Caco-2 (cell line): ENCODE measurements at regions not wholly inside any gene's neighbourhood (a gene's known extent, or its start where the extent isn't known, plus 50 kb on each side); places are given as distances from the start of the nearest gene placed in this dataset.

Source experiments
- BruUV-seq: library from RNA; stranded (reverse); fragments of 400-500 nt; replicated peaks from 2 replicates; lab custom pipeline; 2021; lab: Mats Ljungman, UMichigan
- CTCF ChIA-PET: fragments of 300-600 bp; sonication (Branson Sonifier 250); formaldehyde crosslinking; loops from one replicate; lab custom pipeline; 2022; ENCODE audit warnings: antibody characterized with exemption; lab: Charles Lee
- POLR2A ChIA-PET: fragments of 300-600 bp; sonication (Branson Sonifier 250); formaldehyde crosslinking; loops from one replicate; lab custom pipeline; 2022; ENCODE audit warnings: antibody characterized with exemption; lab: Charles Lee
- DNase-seq, 2 experiments: peaks; one replicate each; pipeline versions ENCODE4 v3.0.0 to v3.0.0-alpha.2; 2020 to 2022
- H3K27me3 ChIP-seq: replicated peaks from 2 replicates; pipeline ENCODE4 v1.6.0; 2011; ENCODE audit warnings: low read length; ENCODE audit not compliant: control insufficient read depth, insufficient read depth
- H3K36me3 ChIP-seq: 2 replicates; pipeline ENCODE4 v1.5.1; 2011; ENCODE audit warnings: low read length; ENCODE audit not compliant: control insufficient read depth, insufficient read depth
- H3K4me1 ChIP-seq: fragments of 250-450 bp; sonication (Bioruptor Pico); 2 replicates; pipeline ENCODE4 v1.5.1; 2020; ENCODE audit warnings: mild to moderate bottlenecking
- H3K4me3 ChIP-seq: 2 replicates; pipeline ENCODE4 v1.5.1; 2011; ENCODE audit warnings: low read depth, mild to moderate bottlenecking, control low read depth, low read length
- H3K9me3 ChIP-seq: fragments of 250-450 bp; sonication (Bioruptor Pico); 2 replicates; pipeline ENCODE4 v1.5.1; 2020; ENCODE audit warnings: mild to moderate bottlenecking, moderate library complexity
- H3K27ac Mint-ChIP-seq: one replicate; pipeline ENCODE4 v1.8.0; 2022; ENCODE audit warnings: mixed read lengths; ENCODE audit not compliant: unreplicated experiment
- H3K27me3 Mint-ChIP-seq: one replicate; pipeline ENCODE4 v1.8.0; 2022; ENCODE audit warnings: mixed read lengths; ENCODE audit not compliant: insufficient read depth, unreplicated experiment
- H3K36me3 Mint-ChIP-seq: one replicate; pipeline ENCODE4 v1.8.0; 2022; ENCODE audit warnings: mild to moderate bottlenecking, mixed read lengths; ENCODE audit not compliant: insufficient read depth, unreplicated experiment
- H3K4me1 Mint-ChIP-seq: one replicate; pipeline ENCODE4 v1.8.0; 2022; ENCODE audit warnings: low read depth, mixed read lengths; ENCODE audit not compliant: unreplicated experiment
- H3K4me3 Mint-ChIP-seq: one replicate; pipeline ENCODE4 v1.8.0; 2022; ENCODE audit warnings: mild to moderate bottlenecking, moderate library complexity, mixed read lengths; ENCODE audit not compliant: unreplicated experiment
- H3K9me3 Mint-ChIP-seq: one replicate; pipeline ENCODE4 v1.8.0; 2022; ENCODE audit warnings: mixed read lengths; ENCODE audit not compliant: unreplicated experiment
- CTCF ChIP-seq, 2 experiments: fragments of 200-600 bp in 1 of 2; IDR thresholded peaks; 1 replicate in 1 of 2; 2 replicates in 1 of 2; pipeline versions ENCODE4 v1.5.1 to v1.8.0; 2011 to 2022; ENCODE audit warnings: antibody characterized with exemption in 1 of 2, control low read depth in 1 of 2, inconsistent platforms in 1 of 2, low read depth in 1 of 2, low read length in 1 of 2, mild to moderate bottlenecking in 1 of 2, moderate library complexity in 1 of 2; ENCODE audit not compliant: insufficient read depth in 1 of 2, severe bottlenecking in 1 of 2, unreplicated experiment in 1 of 2
- intact Hi-C: fragments of 100-400 bp; cut with micrococcal nuclease; formaldehyde crosslinking; loops from one replicate; pipeline ENCODE4 v1.10.0; 2022; ENCODE audit not compliant: unreplicated experiment

DNA sequence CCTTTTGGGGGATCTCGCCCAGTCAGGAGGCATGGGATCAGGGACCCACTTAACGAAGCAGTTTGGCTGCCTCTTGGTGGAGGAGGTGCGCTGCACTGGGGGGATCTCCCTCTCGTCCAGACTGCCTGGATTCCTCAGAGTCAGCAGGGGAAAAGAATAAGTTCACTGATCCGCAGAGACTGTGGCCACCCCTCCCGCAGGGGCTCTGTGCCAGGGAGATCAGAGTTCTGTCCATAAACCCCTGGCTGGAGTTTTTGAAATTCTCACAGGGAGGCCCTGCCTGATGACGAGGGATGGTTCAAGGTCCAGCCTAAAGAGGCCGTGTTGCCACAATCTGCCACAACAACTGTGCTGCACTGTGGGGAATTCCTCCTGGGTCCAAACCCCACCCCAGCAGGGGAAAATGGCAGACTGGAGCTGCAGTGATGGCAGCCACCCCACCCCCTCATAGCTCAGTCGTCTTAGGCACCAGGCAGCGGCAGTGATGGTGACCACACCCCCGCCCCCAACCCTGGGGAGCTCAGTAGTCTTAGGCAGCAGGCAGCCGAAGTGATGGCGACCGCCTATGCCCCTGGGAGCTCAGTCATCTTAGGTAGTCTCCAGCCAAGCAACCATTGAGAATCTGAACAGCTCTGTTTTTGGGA, 273.8 kb upstream of the USP25 start:
- H3K27ac Mint-ChIP-seq, result no peak overlapping the region
- DNase-seq, result no peak
- no peaks in the 10 kb centered on the region for H3K36me3 ChIP-seq
- BruUV-seq, result no TSS peak
- no peak overlapping the region for H3K4me3 ChIP-seq
- intact Hi-C loops, result no loop called here
- no peak overlapping the region for H3K4me3 Mint-ChIP-seq
- peaks cover 16% of the 10 kb centered on the region for H3K4me1 Mint-ChIP-seq
- H3K36me3 Mint-ChIP-seq, result no peaks in the 10 kb centered on the region
- CTCF ChIA-PET, result no interaction called here
- H3K27me3 Mint-ChIP-seq, result no peaks in the 10 kb centered on the region
- H3K9me3 ChIP-seq, result no peaks in the 10 kb centered on the region
- no peaks in the 10 kb centered on the region for H3K9me3 Mint-ChIP-seq
- TF ChIP-seq CTCF (IDR thresholded peaks at IDR 0.05; ENCODE audit: insufficient read depth in 1 of 2, low read depth in 1 of 2, low read length in 1 of 2, severe bottlenecking in 1 of 2, unreplicated experiment in 1 of 2), result no peak
- POLR2A ChIA-PET, result no interaction called here
- 0 out of 2 replicates have a peak, but pooled peaks cover 4% of the 10 kb centered on the region for H3K4me1 ChIP-seq
- H3K27me3 ChIP-seq, result no peaks in the 10 kb centered on the region

GRCh38 chr21:15457965-15458364, 271.8 kb upstream of the USP25 start:
- H3K4me3 ChIP-seq, result no peak overlapping the region
- Mint-ChIP-seq H3K27me3 (no peaks in the 10 kb centered on the region), H3K27ac (no peak overlapping the region), H3K36me3 (no peaks in the 10 kb centered on the region), H3K4me3 (no peak overlapping the region), H3K9me3 (no peaks in the 10 kb centered on the region), H3K4me1 (peaks cover 16% of the 10 kb centered on the region)
- BruUV-seq, result no TSS peak
- intact Hi-C loops, result no loop called here
- CTCF ChIA-PET, result no interaction called here
- POLR2A ChIA-PET, result no interaction called here
- TF ChIP-seq CTCF (IDR thresholded peaks at IDR 0.05; ENCODE audit: insufficient read depth in 1 of 2, low read depth in 1 of 2, low read length in 1 of 2, severe bottlenecking in 1 of 2, unreplicated experiment in 1 of 2), result no peak
- DNase-seq, result no peak
- no peaks in the 10 kb centered on the region for H3K27me3 ChIP-seq
- H3K9me3 ChIP-seq, result no peaks in the 10 kb centered on the region
- H3K4me1 ChIP-seq, result 0 out of 2 replicates have a peak, but pooled peaks cover 4% of the 10 kb centered on the region
- no peaks in the 10 kb centered on the region for H3K36me3 ChIP-seq

DNA sequence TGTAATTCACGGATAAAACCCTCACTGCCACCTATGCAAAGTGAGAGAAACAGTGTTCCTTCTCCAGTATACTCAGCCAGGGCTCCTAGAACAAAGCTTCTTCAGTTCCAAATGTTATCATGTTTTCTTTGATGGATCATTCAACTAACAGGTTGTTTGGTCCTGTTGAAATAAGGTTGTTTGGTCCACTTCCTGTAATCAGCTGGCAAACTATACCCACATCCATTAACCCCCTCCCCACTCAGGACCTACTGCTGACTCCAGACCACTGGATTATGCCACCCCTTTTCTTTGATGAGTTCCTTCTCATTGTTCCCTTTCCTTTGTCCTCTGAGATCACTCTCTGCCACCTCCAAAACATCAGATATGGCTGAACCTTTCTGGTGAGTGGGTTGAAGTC, 267.7 kb upstream of the USP25 start:
- no peak overlapping the region for H3K4me3 ChIP-seq

More for the DNA sequence above, 267.7 kb upstream of the USP25 start:
- Mint-ChIP-seq H3K4me1 (peaks cover 10% of the 10 kb centered on the region), H3K9me3 (peaks cover 8% of the 10 kb centered on the region), H3K36me3 (no peaks in the 10 kb centered on the region), H3K4me3 (no peak overlapping the region), H3K27ac (no peak overlapping the region), H3K27me3 (no peaks in the 10 kb centered on the region)
- DNase-seq, result no peak
- no peaks in the 10 kb centered on the region for H3K27me3 ChIP-seq
- BruUV-seq, result no TSS peak
- ChIA-PET POLR2A (no interaction called here), CTCF (no interaction called here)
- intact Hi-C loops, result no loop called here
- H3K9me3 ChIP-seq, result no peaks in the 10 kb centered on the region
- no peak for TF ChIP-seq CTCF (IDR thresholded peaks at IDR 0.05; ENCODE audit: insufficient read depth in 1 of 2, low read depth in 1 of 2, low read length in 1 of 2, severe bottlenecking in 1 of 2, unreplicated experiment in 1 of 2)
- no peaks in the 10 kb centered on the region for H3K36me3 ChIP-seq
- H3K4me1 ChIP-seq, result no peaks in the 10 kb centered on the region
